ENCODE measurements at regions not wholly inside any gene's neighbourhood (a gene's known extent, or its start where the extent isn't known, plus 50 kb on each side); places are given as distances from the start of the nearest gene placed in this dataset.
"Not testable (repeated sequence)": the region's sequence is repeated elsewhere in the genome, so short reads cannot be mapped to it uniquely, and the experiment has no call there.

DNA sequence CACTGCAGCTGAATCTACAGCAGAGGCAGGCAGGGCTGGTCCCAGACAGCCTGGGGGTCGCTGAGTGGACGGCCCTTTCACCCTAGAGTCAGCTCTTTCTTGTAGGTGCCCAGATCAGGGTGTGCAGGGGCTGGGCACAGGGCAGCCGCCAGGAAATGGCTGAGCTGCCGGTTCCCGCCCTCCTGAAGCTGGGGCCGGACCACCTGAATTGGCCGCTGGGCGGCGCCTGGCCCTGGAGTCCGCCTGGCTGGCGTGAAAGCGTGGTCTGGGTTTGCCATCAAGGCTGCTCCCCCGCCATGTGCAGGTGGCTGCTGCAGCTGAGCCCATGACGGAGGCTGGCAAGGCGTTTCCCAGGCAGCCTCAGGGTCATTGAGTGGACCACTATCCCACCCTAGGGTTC is 85.7 kb downstream of the POTEM start:
- TF ChIP-seq, protein P1, sequence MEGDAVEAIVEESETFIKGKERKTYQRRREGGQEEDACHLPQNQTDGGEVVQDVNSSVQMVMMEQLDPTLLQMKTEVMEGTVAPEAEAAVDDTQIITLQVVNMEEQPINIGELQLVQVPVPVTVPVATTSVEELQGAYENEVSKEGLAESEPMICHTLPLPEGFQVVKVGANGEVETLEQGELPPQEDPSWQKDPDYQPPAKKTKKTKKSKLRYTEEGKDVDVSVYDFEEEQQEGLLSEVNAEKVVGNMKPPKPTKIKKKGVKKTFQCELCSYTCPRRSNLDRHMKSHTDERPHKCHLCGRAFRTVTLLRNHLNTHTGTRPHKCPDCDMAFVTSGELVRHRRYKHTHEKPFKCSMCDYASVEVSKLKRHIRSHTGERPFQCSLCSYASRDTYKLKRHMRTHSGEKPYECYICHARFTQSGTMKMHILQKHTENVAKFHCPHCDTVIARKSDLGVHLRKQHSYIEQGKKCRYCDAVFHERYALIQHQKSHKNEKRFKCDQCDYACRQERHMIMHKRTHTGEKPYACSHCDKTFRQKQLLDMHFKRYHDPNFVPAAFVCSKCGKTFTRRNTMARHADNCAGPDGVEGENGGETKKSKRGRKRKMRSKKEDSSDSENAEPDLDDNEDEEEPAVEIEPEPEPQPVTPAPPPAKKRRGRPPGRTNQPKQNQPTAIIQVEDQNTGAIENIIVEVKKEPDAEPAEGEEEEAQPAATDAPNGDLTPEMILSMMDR (IDR thresholded peaks at IDR 0.05) = not testable (repeated sequence)
- not testable (repeated sequence) for TF ChIP-seq ZFX (IDR thresholded peaks at IDR 0.05; ENCODE audit: borderline replicate concordance)

Measured in 22Rv1 (cell line).